Colonic mucosa (tissue), 4 donors: ENCODE measurements at regions not wholly inside any gene's neighbourhood (a gene's known extent, or its start where the extent isn't known, plus 50 kb on each side); places are given as distances from the start of the nearest gene placed in this dataset.

Experiments
- DNase-seq: peaks from one replicate; pipeline ENCODE4 v3.0.0-alpha.2; 2020
- H3K27ac ChIP-seq: fragments of 200-600 bp; one replicate; pipeline ENCODE4 v1.8.0; 2021
- H3K27me3 ChIP-seq: fragments of 200-600 bp; one replicate; pipeline ENCODE4 v1.8.0; 2021
- H3K36me3 ChIP-seq: fragments of 200-600 bp; one replicate; pipeline ENCODE4 v1.8.0; 2021
- H3K4me1 ChIP-seq: fragments of 200-600 bp; one replicate; pipeline ENCODE4 v1.8.0; 2021; ENCODE audit warnings: mild to moderate bottlenecking
- H3K4me3 ChIP-seq: fragments of 200-600 bp; one replicate; pipeline ENCODE4 v1.8.0; 2021
- H3K9ac ChIP-seq, 2 donors: one replicate each; pipeline ENCODE4 v1.7.0; 2013; ENCODE audit warnings: control low read depth in 2 of 2, low read depth in 2 of 2, low read length in 2 of 2
- H3K9me3 ChIP-seq: fragments of 200-600 bp; one replicate; pipeline ENCODE4 v1.8.0; 2021
- CTCF ChIP-seq: fragments of 200-600 bp; IDR thresholded peaks from one replicate; pipeline ENCODE4 v1.8.0; 2022; ENCODE audit warnings: antibody characterized with exemption, mild to moderate bottlenecking
- intact Hi-C: fragments of 100-400 bp; cut with DNase I; formaldehyde crosslinking; loops from one replicate; pipeline ENCODE4 v1.14.1; 2022
- donor health status: healthy.
- donor health status: DM: no; HTN: no; CAD: no.
- donor health status: DM: no; HTN: no; CAD: no.

DNA sequence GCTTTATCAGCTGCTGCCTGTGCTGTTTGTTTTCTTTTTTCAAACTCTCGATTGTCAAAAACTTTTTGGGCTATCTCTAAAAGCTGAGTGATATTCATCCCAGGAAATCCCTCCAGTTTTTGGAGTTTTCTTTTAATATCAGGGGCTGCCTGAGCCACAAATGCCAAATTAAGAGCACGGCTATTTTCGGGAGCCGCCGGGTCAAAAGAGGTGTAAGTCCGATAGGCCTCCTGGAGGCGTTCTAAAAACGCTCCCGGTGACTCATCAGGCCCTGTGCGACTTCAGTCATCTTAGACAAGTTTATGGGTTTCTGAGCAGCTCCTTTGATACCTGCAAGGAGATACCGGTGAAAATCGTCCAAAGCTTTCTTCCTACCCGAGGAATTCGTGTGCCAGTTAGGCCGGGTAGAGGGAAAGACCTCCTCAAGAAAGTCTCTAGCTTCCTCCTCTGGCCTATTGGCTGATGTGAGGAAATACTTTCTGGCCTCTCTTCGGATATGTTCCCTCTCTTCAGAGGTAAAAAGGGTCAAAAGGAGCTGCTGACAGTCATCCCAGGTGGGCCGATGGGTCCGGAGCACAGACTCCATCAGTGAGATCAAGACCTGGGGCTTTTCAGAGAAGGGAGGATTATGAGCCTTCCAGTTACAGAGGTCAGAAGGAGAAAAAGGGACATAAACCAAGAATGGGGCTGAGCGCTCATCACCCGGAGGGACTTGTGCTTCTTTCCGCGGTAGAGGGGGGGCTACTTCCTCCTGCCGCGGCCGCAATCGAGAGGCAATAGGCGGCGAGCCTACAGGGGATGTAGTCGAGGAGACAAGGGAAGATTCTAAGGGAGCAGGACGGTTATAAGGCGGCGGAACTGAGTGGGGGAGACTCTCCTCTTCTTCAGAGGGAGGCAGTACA, 151.1 kb downstream of the TRIM27 start:
- no peak overlapping the region for H3K9ac ChIP-seq
- no peaks in the 10 kb centered on the region for H3K4me1 ChIP-seq
- no peak overlapping the region for H3K4me3 ChIP-seq
- intact Hi-C loops: no loop called here
- no peaks in the 10 kb centered on the region for H3K9me3 ChIP-seq
- TF ChIP-seq CTCF: no peak
- H3K27me3 ChIP-seq: peaks cover 45% of the 10 kb centered on the region
- H3K27ac ChIP-seq: no peak overlapping the region
- DNase-seq: no peak
- no peaks in the 10 kb centered on the region for H3K36me3 ChIP-seq

DNA sequence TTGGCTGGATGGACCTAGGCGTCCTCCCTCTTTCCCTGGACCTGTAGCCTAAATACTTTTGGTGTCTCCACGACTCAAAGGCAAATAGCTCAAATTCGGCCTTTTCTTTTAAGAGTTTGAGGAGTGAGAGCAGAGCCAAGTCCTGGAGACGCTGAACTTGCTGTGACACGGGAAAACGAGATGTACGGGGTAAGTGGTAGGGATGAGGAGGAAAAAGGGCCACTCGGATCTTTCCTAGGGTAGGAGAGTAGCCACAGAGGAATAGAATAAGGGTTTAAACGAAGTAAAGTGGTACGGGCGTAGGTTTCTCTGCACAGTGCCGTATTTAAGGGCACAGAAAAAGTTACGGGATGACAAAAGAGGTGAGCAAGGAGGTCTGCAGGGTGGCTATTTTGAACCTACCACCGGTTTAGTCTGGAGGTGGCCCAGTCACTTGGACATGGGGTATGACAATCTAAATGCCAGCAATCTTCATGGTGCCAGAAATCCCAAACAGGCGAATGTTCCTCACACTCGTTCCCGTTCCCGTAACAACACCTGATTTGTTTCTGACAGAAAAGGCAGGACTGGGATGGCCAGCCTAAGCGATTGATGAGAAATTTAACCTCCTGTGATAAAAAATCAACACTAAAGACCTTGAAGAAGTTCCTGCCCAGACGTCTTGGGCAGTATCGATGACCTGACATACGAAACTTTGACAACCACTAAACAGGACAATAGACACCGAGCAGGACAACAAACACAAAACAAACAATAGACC, 149.3 kb downstream of the TRIM27 start:
- peaks cover 38% of the 10 kb centered on the region for H3K27me3 ChIP-seq
- no peaks in the 10 kb centered on the region for H3K36me3 ChIP-seq
- TF ChIP-seq CTCF: no peak
- H3K4me1 ChIP-seq: no peaks in the 10 kb centered on the region
- no peaks in the 10 kb centered on the region for H3K9me3 ChIP-seq
- no peak overlapping the region for H3K4me3 ChIP-seq
- intact Hi-C loops: no loop called here
- H3K27ac ChIP-seq: no peak overlapping the region
- DNase-seq: no peak
- H3K9ac ChIP-seq: no peak overlapping the region

- H3K27me3 ChIP-seq: peaks cover 33% of the 10 kb centered on the region
- H3K4me3 ChIP-seq: no peak overlapping the region
- H3K4me1 ChIP-seq: no peaks in the 10 kb centered on the region
- H3K27ac ChIP-seq: no peak overlapping the region
- no peak for TF ChIP-seq CTCF
- no peak for DNase-seq
- no peaks in the 10 kb centered on the region for H3K9me3 ChIP-seq
- intact Hi-C loops: no loop called here
- H3K36me3 ChIP-seq: no peaks in the 10 kb centered on the region
- H3K9ac ChIP-seq: no peak overlapping the region
These were observed 148.8 kb downstream of the TRIM27 start for GRCh38 chr6:28775052-28775376.

DNA sequence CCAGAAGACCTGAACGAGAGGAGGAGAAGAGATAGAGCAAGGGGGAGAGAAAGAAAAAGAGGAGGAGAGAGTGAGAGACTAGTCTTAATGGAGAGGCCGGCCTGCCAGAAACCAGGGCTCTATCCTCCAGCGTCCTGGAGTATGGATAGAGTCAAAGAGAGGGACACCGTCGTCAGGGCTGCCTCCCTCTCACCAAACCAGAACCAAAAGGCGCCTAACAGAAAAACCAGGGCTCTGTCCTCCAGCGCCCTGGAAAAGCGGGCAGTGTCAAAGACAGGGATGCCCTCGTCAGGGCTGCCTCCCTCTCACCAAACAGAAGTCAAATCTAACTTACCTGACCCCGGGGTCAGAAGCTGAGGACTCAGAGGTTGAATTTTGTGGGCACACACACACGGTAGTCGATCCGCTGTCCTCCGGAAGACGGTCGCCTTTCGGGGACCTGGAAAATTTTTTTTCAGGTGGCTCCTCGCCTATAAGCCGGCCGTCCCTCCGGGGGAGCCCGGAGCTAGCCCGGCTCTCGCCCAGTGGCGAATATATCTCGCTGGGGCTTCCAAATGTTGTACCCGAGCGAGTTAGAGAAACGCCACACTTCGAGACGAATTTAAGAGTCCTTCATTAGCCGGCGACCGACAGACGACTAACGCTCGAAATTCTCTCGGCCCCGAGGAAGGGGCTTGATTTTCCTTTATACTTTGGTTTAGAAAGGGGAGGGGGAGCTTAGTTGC, 148.2 kb downstream of the TRIM27 start:
- intact Hi-C loops: no loop called here
- Histone ChIP-seq H3K9ac (no peak overlapping the region), H3K27me3 (peaks cover 33% of the 10 kb centered on the region), H3K36me3 (no peaks in the 10 kb centered on the region), H3K4me3 (no peak overlapping the region), H3K9me3 (no peaks in the 10 kb centered on the region), H3K4me1 (no peaks in the 10 kb centered on the region), H3K27ac (no peak overlapping the region)
- no peak for DNase-seq
- TF ChIP-seq CTCF: no peak

DNA sequence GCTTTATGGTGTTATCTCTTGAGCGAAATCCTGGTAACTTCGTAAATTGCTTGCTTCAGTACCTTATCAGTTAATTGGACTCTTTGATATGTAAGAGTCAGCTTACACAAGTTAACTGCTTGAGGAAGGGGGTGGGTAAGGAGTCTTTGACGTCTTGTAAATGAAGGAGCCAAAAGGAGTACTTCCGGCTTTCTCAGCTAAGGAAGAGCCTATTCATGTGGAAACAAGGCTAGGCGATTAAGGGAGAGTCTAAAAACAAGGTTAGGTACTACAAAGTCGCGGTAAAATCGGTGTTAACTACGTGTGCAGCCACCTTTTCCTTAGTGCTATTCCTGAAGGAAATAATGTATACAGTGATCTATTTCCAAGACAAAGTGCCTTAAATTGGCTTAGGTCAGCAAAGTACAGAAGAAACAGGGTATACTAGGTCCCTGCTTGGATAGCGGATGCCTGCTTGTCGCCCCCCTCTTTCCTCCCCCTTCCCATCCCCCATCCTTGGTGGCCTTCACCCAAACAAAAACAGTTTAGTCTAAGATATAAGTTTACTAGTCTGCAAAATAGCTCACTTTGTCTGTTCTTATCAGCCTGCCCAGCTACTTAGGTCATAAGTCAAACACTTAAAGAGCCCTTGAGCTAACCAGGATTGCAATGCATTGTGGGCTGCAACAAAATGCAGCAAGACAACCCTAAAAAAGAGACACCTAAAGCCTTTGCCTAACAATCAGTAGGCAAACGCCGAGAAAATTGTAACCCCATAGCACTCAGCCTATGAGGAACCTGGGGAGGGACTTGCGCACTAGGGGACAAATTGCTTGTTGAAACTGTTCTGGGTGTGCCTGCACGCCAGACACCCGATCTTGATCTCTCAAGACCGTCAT, 147.3 kb downstream of the TRIM27 start:
- no peak for TF ChIP-seq CTCF
- Histone ChIP-seq H3K36me3 (no peaks in the 10 kb centered on the region), H3K4me3 (no peak overlapping the region), H3K27me3 (peaks cover 34% of the 10 kb centered on the region), H3K27ac (no peak overlapping the region), H3K4me1 (no peaks in the 10 kb centered on the region), H3K9me3 (no peaks in the 10 kb centered on the region), H3K9ac (no peak overlapping the region)
- intact Hi-C loops: no loop called here
- no peak for DNase-seq
